ENCODE measurements at regions not wholly inside any gene's neighbourhood (a gene's known extent, or its start where the extent isn't known, plus 50 kb on each side); places are given as distances from the start of the nearest gene placed in this dataset.
"Not testable (repeated sequence)": the region's sequence is repeated elsewhere in the genome, so short reads cannot be mapped to it uniquely, and the experiment has no call there.

DNA sequence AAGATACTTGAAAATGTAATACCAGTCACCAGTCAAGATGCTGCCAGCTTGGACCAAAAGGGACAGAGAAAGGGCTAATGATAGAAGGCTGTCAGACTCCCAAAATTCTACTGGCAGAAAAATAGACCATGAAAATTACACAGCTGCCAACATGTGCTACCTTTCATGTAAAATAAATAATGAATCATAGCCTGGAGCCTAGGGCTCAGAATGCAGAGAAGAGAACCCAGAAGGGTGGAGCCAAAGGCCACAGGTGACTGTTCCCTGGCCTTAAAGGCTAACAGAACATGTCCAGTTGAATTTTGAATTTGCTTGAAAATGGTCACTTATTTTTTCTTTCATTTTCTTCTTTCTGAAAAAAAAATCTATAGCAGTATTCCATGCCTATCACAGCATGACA, 1827.0 kb upstream of the MIR17HG start:
- H3K4me2 ChIP-seq (ENCODE audit: low read depth, low read length, poor library complexity, severe bottlenecking) = no peak overlapping the region
- TF ChIP-seq EZH2phosphoT487 (conservative IDR thresholded peaks at IDR 0.05; ENCODE audit: low read length) (no peak), CTCF (IDR thresholded peaks at IDR 0.05; ENCODE audit: insufficient read depth, low read length, poor library complexity, severe bottlenecking) (no peak)
- no peak overlapping the region for H3K4me3 ChIP-seq (ENCODE audit: insufficient read depth, low read length, poor library complexity, severe bottlenecking)
- H3K27ac ChIP-seq (ENCODE audit: low read depth, low read length) = no peak overlapping the region
- H3K36me3 ChIP-seq (ENCODE audit: low read length) = no peaks in the 10 kb centered on the region
- no peaks in the 10 kb centered on the region for H3F3A ChIP-seq (ENCODE audit: insufficient read depth)
- no peaks in the 10 kb centered on the region for H3K9me2 ChIP-seq (replicated peaks; ENCODE audit: insufficient read depth, low read length)
- no peak overlapping the region for H2AFZ ChIP-seq (ENCODE audit: low read depth, low read length, severe bottlenecking)
- H3K9ac ChIP-seq (ENCODE audit: low read length) = no peak overlapping the region
- H4K20me1 ChIP-seq (ENCODE audit: low read depth, low read length) = no peaks in the 10 kb centered on the region
- no peaks in the 10 kb centered on the region for H3K9me3 ChIP-seq (ENCODE audit: insufficient read depth, low read length)
- no peaks in the 10 kb centered on the region for H3K27me3 ChIP-seq (ENCODE audit: low read length)
- no peaks in the 10 kb centered on the region for H3K79me2 ChIP-seq (ENCODE audit: insufficient read depth, low read length)

- not testable (repeated sequence) for H3K27me3 ChIP-seq (ENCODE audit: low read length); H3K27ac ChIP-seq (ENCODE audit: low read depth, low read length); H4K20me1 ChIP-seq (ENCODE audit: low read depth, low read length); H3K36me3 ChIP-seq (ENCODE audit: low read length); H3K9me3 ChIP-seq (ENCODE audit: insufficient read depth, low read length); H3K4me3 ChIP-seq (ENCODE audit: insufficient read depth, low read length, poor library complexity, severe bottlenecking); H3F3A ChIP-seq (ENCODE audit: insufficient read depth); H3K4me2 ChIP-seq (ENCODE audit: low read depth, low read length, poor library complexity, severe bottlenecking); H3K9me2 ChIP-seq (replicated peaks; ENCODE audit: insufficient read depth, low read length); H3K79me2 ChIP-seq (ENCODE audit: insufficient read depth, low read length); H2AFZ ChIP-seq (ENCODE audit: low read depth, low read length, severe bottlenecking); H3K9ac ChIP-seq (ENCODE audit: low read length)
These were observed 1825.8 kb upstream of the MIR17HG start for GRCh38 chr13:89521672-89522071.

DNA sequence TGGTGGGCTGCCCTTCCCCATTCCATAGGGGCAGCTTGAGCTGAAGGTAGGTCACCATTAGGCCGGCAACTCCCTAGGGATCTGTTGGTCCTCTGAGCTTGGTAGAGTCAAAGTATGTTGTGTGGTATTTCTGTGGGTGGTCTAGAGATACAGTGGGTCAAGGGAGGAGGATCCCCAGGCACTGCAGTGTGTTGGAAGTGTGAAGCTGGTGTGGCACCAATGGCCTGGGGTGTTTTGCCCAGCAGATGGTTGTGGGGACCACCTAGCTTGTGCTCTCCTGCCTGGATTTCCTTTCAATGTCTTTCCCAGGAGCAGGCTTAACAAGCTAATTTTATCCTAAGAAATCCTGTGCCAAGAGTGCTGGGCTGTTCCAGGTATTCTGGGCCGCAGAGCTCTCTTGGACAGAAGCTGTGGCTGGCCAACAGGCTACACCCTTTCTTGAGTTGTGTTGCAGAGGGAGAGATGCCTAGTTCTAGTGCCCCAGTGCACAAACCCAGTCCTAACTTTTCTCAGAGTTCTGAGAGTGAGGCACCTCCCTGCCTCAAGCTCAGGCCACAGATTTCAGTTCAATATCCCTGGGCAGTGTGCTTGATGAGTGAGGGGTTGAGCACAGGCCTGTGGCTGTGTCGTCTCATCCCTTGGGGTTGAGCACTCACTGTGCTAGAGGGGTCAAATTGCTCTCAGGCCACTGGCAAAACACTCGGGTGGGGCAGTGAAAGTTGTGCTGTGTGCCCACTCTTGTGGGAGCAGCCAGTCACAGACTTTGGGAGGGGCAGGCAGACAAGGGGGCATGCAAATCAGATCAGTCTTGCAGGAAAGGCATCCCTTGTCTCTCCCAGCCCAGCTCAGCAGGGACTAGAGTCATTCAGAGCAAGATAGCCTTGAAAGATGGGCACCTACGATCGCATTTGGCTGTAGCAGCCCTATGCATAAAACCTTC, 1806.1 kb upstream of the MIR17HG start:
- Histone ChIP-seq H3K9me2 (replicated peaks; ENCODE audit: insufficient read depth, low read length) (no peaks in the 10 kb centered on the region), H3K36me3 (ENCODE audit: low read length) (no peaks in the 10 kb centered on the region), H3K9ac (ENCODE audit: low read length) (no peak overlapping the region), H3K9me3 (ENCODE audit: insufficient read depth, low read length) (no peaks in the 10 kb centered on the region), H3K4me2 (ENCODE audit: low read depth, low read length, poor library complexity, severe bottlenecking) (no peak overlapping the region), H3K27me3 (ENCODE audit: low read length) (no peaks in the 10 kb centered on the region), H2AFZ (ENCODE audit: low read depth, low read length, severe bottlenecking) (no peak overlapping the region), H4K20me1 (ENCODE audit: low read depth, low read length) (no peaks in the 10 kb centered on the region), H3K27ac (ENCODE audit: low read depth, low read length) (no peak overlapping the region), H3F3A (ENCODE audit: insufficient read depth) (no peaks in the 10 kb centered on the region), H3K79me2 (ENCODE audit: insufficient read depth, low read length) (no peaks in the 10 kb centered on the region), H3K4me3 (ENCODE audit: insufficient read depth, low read length, poor library complexity, severe bottlenecking) (no peak overlapping the region)
- no peak for TF ChIP-seq CTCF (IDR thresholded peaks at IDR 0.05; ENCODE audit: insufficient read depth, low read length, poor library complexity, severe bottlenecking)
- no peak for TF ChIP-seq EZH2phosphoT487 (conservative IDR thresholded peaks at IDR 0.05; ENCODE audit: low read length)

DNA sequence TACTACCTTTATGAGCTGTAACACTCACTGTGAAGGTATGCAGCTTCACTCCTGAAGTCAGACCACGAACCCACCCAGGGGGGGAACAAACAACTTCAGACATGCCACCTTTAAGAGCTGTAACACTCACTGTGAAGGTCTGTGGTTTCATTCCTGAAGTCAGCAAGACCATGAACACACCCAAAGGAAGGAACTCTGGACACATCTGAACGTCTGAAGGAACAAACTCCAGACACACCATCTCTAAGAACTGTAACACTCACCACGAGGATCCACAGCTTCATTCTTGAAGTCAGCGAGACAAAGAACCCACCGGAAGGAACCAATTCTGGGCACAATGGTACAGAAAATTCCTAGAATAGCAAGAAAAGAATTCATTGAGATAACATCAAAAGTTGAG, 1796.5 kb upstream of the MIR17HG start:
- no peaks in the 10 kb centered on the region for H3F3A ChIP-seq (ENCODE audit: insufficient read depth)
- no peaks in the 10 kb centered on the region for H3K9me3 ChIP-seq (ENCODE audit: insufficient read depth, low read length)
- H3K79me2 ChIP-seq (ENCODE audit: insufficient read depth, low read length) = no peaks in the 10 kb centered on the region
- no peak overlapping the region for H3K27ac ChIP-seq (ENCODE audit: low read depth, low read length)
- H3K4me3 ChIP-seq (ENCODE audit: insufficient read depth, low read length, poor library complexity, severe bottlenecking) = no peak overlapping the region
- no peaks in the 10 kb centered on the region for H3K27me3 ChIP-seq (ENCODE audit: low read length)
- TF ChIP-seq EZH2phosphoT487 (conservative IDR thresholded peaks at IDR 0.05; ENCODE audit: low read length) (no peak), CTCF (IDR thresholded peaks at IDR 0.05; ENCODE audit: insufficient read depth, low read length, poor library complexity, severe bottlenecking) (no peak)
- H3K36me3 ChIP-seq (ENCODE audit: low read length) = no peaks in the 10 kb centered on the region
- H2AFZ ChIP-seq (ENCODE audit: low read depth, low read length, severe bottlenecking) = no peak overlapping the region
- no peak overlapping the region for H3K4me2 ChIP-seq (ENCODE audit: low read depth, low read length, poor library complexity, severe bottlenecking)
- no peak overlapping the region for H3K9ac ChIP-seq (ENCODE audit: low read length)
- no peaks in the 10 kb centered on the region for H4K20me1 ChIP-seq (ENCODE audit: low read depth, low read length)
- H3K9me2 ChIP-seq (replicated peaks; ENCODE audit: insufficient read depth, low read length) = no peaks in the 10 kb centered on the region
